DND-41 (cell line): ENCODE measurements at regions not wholly inside any gene's neighbourhood (a gene's known extent, or its start where the extent isn't known, plus 50 kb on each side); places are given as distances from the start of the nearest gene placed in this dataset.

Experiments
- CTCF ChIP-seq: IDR thresholded peaks from 2 replicates; pipeline ENCODE4 v1.5.1; 2012; ENCODE audit warnings: borderline replicate concordance, low read length, moderate library complexity, mild to moderate bottlenecking; ENCODE audit not compliant: poor library complexity, severe bottlenecking; ENCODE audit errors: extremely low read depth
- EZH2 ChIP-seq: IDR thresholded peaks from 3 replicates; pipeline ENCODE4 v1.6.1; 2012; ENCODE audit warnings: borderline replicate concordance, low read depth, mild to moderate bottlenecking, moderate library complexity, low read length, inconsistent platforms; ENCODE audit not compliant: severe bottlenecking

GRCh38 chr11:30091737-30092136 lies 74.9 kb upstream of the KCNA4 start:
- TF ChIP-seq CTCF: no peak
- TF ChIP-seq EZH2: no peak
